ENCODE measurements at regions not wholly inside any gene's neighbourhood (a gene's known extent, or its start where the extent isn't known, plus 50 kb on each side); places are given as distances from the start of the nearest gene placed in this dataset.

- no peaks in the 10 kb centered on the region for H4K20me1 ChIP-seq (ENCODE audit: control insufficient read depth, extremely low read depth, insufficient read depth, low read length)
- no peaks in the 10 kb centered on the region for H3K79me2 ChIP-seq (ENCODE audit: control insufficient read depth, insufficient read depth, low read length)
- TF ChIP-seq CTCF (optimal IDR thresholded peaks at IDR 0.05 in 1 of 3, IDR thresholded peaks at IDR 0.05 in 1 of 3, conservative IDR thresholded peaks at IDR 0.05 in 1 of 3; ENCODE audit: extremely low read depth in 1 of 3, insufficient read depth in 2 of 3, low read length in 3 of 3) (no peak), EZH2 (IDR thresholded peaks at IDR 0.05; ENCODE audit: low read length) (no peak)
- no peaks in the 10 kb centered on the region for H3K4me1 ChIP-seq (ENCODE audit: control insufficient read depth, extremely low read depth, insufficient read depth, low read length)
- H3K9ac ChIP-seq (ENCODE audit: control insufficient read depth, extremely low read depth, insufficient read depth, low read length): no peak overlapping the region
- dilution Hi-C loops (cut with MboI; ENCODE audit: extremely low pct_ligation_motif_present, low sequenced_read_pairs): no loop called here
- H3K9me3 ChIP-seq (ENCODE audit: control insufficient read depth, low read depth, low read length): no peaks in the 10 kb centered on the region
- no peaks in the 10 kb centered on the region for H3K36me3 ChIP-seq (ENCODE audit: control insufficient read depth in 2 of 2, extremely low read depth in 1 of 2, insufficient read depth in 2 of 2, low read length in 2 of 2)
- no peak overlapping the region for H3K4me2 ChIP-seq (ENCODE audit: control insufficient read depth, extremely low read depth, insufficient read depth, low read depth, low read length)
- H3K27ac ChIP-seq (ENCODE audit: control insufficient read depth, insufficient read depth, low read length): no peak overlapping the region
- H3K27me3 ChIP-seq (ENCODE audit: control insufficient read depth, extremely low read depth, insufficient read depth, low read length): no peaks in the 10 kb centered on the region
- no peak overlapping the region for H3K4me3 ChIP-seq (ENCODE audit: control insufficient read depth in 2 of 3, extremely low read depth in 1 of 3, insufficient read depth in 2 of 3, low read depth in 1 of 3, low read length in 3 of 3)
- H2AFZ ChIP-seq (ENCODE audit: control insufficient read depth, low read length): no peak overlapping the region
- no peaks in the 10 kb centered on the region for H3K9me1 ChIP-seq (ENCODE audit: control insufficient read depth, extremely low read depth, insufficient read depth, low read length)
- DNase-seq (ENCODE audit: low read depth, low spot score) (no peak), FAIRE-seq (no peak)
Measured at GRCh38 chr7:118418433-118418832, 193.9 kb downstream of the ANKRD7 start.

GRCh38 chr7:118420888-118421287 lies 196.4 kb downstream of the ANKRD7 start:
- dilution Hi-C loops (cut with MboI; ENCODE audit: extremely low pct_ligation_motif_present, low sequenced_read_pairs): no loop called here
- Histone ChIP-seq H3K27me3 (ENCODE audit: control insufficient read depth, extremely low read depth, insufficient read depth, low read length) (no peaks in the 10 kb centered on the region), H2AFZ (ENCODE audit: control insufficient read depth, low read length) (no peak overlapping the region), H3K79me2 (ENCODE audit: control insufficient read depth, insufficient read depth, low read length) (no peaks in the 10 kb centered on the region), H3K4me1 (ENCODE audit: control insufficient read depth, extremely low read depth, insufficient read depth, low read length) (no peaks in the 10 kb centered on the region), H3K4me3 (ENCODE audit: control insufficient read depth in 2 of 3, extremely low read depth in 1 of 3, insufficient read depth in 2 of 3, low read depth in 1 of 3, low read length in 3 of 3) (no peak overlapping the region), H3K4me2 (ENCODE audit: control insufficient read depth, extremely low read depth, insufficient read depth, low read depth, low read length) (no peak overlapping the region), H3K9me3 (ENCODE audit: control insufficient read depth, low read depth, low read length) (no peaks in the 10 kb centered on the region), H3K36me3 (ENCODE audit: control insufficient read depth in 2 of 2, extremely low read depth in 1 of 2, insufficient read depth in 2 of 2, low read length in 2 of 2) (no peaks in the 10 kb centered on the region), H3K27ac (ENCODE audit: control insufficient read depth, insufficient read depth, low read length) (no peak overlapping the region), H4K20me1 (ENCODE audit: control insufficient read depth, extremely low read depth, insufficient read depth, low read length) (no peaks in the 10 kb centered on the region), H3K9me1 (ENCODE audit: control insufficient read depth, extremely low read depth, insufficient read depth, low read length) (no peaks in the 10 kb centered on the region), H3K9ac (ENCODE audit: control insufficient read depth, extremely low read depth, insufficient read depth, low read length) (no peak overlapping the region)
- FAIRE-seq: no peak
- TF ChIP-seq EZH2 (IDR thresholded peaks at IDR 0.05; ENCODE audit: low read length) (no peak), CTCF (optimal IDR thresholded peaks at IDR 0.05 in 1 of 3, IDR thresholded peaks at IDR 0.05 in 1 of 3, conservative IDR thresholded peaks at IDR 0.05 in 1 of 3; ENCODE audit: extremely low read depth in 1 of 3, insufficient read depth in 2 of 3, low read length in 3 of 3) (no peak)
- no peak for DNase-seq (ENCODE audit: low read depth, low spot score)

Data from keratinocyte (primary cell).